Activated CD4-positive, CD25-positive, alpha-beta regulatory T cell treated with anti-CD3 and anti-CD28 coated beads, Interleukin-2, amount 50 U/mL, for 72 hours (primary cell): ENCODE measurements at regions not wholly inside any gene's neighbourhood (a gene's known extent, or its start where the extent isn't known, plus 50 kb on each side); places are given as distances from the start of the nearest gene placed in this dataset.

Experiments used
- DNase-seq: peaks from one replicate; pipeline ENCODE4 v3.0.0; 2021

GRCh38 chr6:156725712-156726111 is 51.5 kb upstream of the ARID1B start:
- no peak for DNase-seq

- DNase-seq, result no peak
Measured at GRCh38 chr6:156720691-156721685, 56.2 kb upstream of the ARID1B start.

- DNase-seq, result peak; percentile 76
Measured at GRCh38 chr6:156719720-156720563, 57.2 kb upstream of the ARID1B start.

- DNase-seq, result no peak
Measured at GRCh38 chr6:156719395-156719719, 57.8 kb upstream of the ARID1B start.

- no peak for DNase-seq
Measured at GRCh38 chr6:156718647-156719394, 58.4 kb upstream of the ARID1B start.

DNA sequence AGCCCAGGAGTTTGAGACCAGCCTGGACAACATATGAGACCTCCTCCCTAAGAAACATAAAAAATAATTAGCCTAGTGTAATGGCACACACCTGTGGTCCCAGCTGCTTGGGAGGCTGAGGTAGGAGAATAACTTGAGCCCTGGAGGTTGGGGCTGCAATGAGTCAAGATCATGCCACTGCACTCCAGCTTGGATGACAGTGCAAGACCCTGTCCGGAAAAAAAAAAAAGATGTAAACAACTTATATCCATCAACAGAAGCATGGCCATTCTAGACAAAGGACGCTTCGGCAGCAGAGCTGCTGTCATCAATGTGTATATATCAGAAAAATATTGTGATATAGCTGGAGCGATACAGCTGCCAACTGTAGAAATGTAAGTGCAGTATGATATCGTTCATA is 59.6 kb upstream of the ARID1B start:
- no peak for DNase-seq

DNA sequence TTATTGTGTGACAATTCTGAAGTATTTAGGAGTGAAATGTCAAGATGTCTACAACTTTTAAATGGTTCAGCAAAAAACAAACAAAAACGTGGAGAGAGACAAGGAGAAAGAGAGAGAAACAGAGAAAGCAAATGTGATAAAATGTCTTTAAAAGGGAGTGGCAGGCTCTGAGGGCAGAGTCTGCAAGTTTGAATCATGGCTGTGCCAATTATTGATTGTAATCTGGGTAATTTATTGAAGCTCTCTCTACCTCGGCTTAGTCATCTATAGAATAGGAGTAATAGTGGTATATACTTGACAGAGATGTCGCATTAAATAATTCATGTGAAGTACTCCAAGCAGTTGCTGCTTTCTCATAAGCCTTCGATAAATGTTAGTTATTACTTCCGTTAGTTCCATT is 61.3 kb upstream of the ARID1B start:
- DNase-seq, result no peak

GRCh38 chr6:156713548-156713947 is 63.6 kb upstream of the ARID1B start:
- no peak for DNase-seq

- no peak for DNase-seq
Measured at GRCh38 chr6:156710479-156710878, 66.7 kb upstream of the ARID1B start.

GRCh38 chr6:156707818-156708217 is 69.4 kb upstream of the ARID1B start:
- DNase-seq, result no peak

DNA sequence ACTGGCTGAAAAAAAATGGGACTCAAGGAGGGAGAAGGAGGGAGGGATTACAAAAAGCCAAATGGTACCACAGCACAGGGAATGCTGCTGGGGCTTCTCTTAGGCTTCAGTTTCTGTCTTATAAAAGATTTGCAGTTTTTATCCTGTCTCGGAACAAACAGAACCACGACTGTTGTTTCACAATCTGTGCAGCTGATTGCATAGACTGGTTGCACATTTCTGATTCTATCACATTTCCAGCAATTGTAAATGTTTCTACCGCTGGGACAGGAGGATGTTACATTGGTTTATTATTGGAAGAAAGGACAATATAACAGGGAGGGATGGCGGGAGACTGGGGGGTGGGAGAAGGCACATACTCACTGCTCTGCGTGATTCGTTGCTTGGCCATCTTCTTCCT is 73.5 kb upstream of the ARID1B start:
- no peak for DNase-seq

DNA sequence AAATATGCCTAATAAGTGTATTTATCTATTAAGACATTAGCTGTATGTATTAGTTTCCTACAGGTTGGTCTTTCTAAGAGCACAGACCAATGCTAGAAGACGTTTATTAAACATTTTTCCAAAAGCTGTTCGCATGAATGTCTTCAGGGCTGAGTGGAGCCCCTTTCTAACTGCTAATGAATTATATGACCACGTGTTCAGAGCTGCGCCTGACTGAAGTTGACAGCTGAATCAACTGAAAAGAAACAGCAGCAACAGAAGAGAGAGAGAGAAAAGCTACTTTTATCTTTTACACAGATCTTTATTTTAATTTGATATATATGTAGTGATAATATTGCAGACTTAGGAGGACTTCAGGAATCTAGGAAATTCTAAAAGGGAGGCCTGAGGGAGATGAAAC is 75.2 kb upstream of the ARID1B start:
- no peak for DNase-seq

DNA sequence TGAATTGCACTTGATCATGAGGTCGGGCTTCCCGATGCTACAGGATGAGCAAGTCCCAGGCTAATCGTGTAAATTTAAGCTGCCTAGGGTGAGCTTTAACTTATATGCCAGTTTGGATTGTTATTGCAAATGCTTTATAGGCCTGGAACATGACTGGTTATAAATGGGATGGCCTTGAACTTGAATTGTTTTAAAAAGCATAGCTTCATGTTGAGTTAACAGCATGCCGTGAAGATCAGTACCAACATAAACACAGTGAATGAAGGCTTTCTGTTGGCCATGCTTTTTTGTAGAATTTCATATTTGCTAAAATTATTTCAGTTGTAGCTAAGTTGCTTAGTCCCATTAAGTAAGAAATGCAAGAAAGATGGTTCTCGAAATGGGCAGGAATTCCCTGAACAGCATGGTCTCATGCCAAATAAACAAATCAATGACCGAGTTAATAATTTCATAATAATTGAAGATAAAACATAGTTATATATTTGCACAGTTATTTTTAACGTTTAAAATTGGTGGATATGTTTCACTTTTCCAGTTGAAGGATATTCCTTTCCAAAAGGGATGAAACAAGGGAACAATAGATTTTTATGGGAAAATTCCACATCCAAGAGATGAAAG is 76.6 kb upstream of the ARID1B start:
- DNase-seq, result no peak

GRCh38 chr6:156699935-156700334 is 77.2 kb upstream of the ARID1B start:
- DNase-seq, result no peak

DNA sequence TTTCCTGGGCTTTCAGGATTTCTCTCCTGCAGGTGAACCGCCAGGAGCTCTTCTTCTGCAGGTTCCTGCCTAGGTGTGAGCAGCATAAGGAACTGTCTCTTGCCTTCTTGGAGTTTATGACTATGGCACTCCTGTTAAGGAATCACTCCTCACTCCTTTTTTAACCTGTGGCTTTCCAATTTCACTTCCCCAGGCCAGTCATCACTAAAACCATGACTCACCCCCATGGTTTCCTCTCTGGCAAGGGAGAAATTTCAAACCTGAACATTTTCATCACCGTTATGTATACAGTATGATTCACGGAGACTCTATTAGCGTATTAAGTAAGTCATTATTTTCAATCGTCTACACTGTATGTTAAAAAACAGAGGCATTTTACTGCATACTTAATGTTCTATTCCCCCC is 78.2 kb upstream of the ARID1B start:
- no peak for DNase-seq

- DNase-seq, result no peak
Measured at GRCh38 chr6:156698239-156699016, 78.8 kb upstream of the ARID1B start.

DNA sequence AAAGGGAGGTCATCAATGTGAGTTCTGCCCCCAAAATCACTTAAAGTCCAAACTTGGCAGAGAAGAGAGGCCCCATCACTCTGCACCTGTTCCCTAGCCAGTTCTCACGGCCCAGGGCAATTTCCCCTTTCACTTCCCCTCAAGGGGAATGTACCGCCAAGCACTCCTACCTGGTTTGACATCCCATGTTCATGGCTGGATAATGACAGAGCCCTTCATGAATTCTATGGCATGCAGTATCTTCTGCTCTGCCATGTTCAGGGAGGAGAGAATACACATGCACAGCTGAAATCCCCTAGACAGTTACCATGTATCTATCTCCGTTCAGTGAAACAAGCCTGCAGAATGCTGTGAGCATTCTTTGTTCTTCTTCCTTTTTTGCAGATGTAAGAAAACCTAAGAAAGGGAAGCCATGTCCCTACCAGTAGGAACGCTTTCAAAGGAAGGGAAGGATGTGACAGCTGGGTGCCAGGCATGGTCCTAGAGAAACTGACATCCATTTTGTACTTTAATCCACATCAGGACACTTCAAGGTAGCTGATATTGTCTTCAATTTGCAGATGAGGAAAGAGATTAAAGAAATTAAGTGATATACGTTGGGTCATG is 79.8 kb upstream of the ARID1B start:
- DNase-seq, result no peak

DNA sequence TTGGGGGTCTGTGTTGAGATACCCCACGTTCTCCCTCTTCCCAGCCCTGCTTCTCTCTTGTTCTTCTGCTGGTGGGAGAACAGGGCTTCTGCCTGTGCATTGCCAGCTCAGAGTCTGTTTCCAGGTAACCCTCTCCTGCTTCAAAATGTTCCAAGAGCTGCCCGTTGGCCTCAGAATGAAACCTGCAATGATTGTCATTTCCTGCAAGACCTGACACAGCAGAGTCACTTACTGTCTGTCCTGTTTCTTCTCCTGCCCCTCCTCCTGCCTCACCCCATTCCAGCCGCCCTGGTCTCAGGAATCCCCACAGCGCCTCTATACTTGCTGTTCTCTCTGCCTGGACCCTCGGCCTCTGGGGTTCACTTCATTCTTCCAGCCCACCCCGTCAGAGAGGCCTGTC is 81.4 kb upstream of the ARID1B start:
- no peak for DNase-seq

GRCh38 chr6:156694679-156695078 is 82.5 kb upstream of the ARID1B start:
- no peak for DNase-seq

DNA sequence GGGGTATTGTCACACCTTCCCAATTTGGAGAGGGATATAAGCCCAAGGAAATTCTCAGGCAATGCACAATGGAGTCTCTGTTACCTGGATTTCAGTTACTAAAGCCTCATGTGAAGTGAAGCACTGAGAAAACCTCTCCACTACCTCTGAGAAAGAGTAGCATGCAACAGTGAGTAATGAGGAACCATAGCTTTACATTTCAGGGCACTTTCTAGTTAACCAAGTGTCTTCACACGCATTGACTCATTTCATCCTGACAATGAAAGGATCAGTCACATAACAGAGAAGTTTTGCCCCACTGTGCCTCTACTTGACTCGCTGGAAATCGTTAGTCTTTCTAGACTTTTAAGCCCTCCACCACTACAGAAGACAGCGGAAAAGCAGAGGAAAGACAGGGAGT is 86.2 kb upstream of the ARID1B start:
- no peak for DNase-seq

DNA sequence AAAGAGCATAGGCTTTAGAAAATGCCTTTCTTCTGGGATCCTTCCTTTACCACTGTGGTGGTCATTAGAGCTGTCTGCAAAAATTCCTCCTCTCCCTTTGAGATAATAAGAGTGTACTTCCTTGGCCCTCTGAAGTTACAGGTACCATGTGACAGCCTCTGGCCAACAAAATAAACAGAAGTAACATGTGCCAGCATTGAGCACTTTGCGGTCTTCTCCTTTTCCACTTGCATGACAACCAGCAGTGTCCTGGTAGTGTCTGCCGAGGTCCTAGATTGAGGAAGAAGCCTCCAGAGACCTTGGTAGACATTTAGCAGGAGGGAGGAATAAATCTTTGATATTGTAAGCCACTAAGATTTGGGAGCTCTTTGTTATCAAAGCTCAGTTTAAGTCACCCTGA is 87.5 kb upstream of the ARID1B start:
- no peak for DNase-seq

- no peak for DNase-seq
Measured at GRCh38 chr6:156688620-156688971, 88.6 kb upstream of the ARID1B start.
